Natural killer cell (primary cell): ENCODE measurements at regions not wholly inside any gene's neighbourhood (a gene's known extent, or its start where the extent isn't known, plus 50 kb on each side); places are given as distances from the start of the nearest gene placed in this dataset.

Experiments
- ATAC-seq, 3 donors: fragments of 150-1000 bp in 2 of 3; fragments of 200-7000 bp in 1 of 3; cut with Tn5 transposase; 1 replicate in 1 of 3; 2 replicates in 2 of 3; pipeline ENCODE4 v1.10.0; 2021; ENCODE audit warnings: mild to moderate bottlenecking in 2 of 3, moderate library complexity in 2 of 3
- DNase-seq, 2 donors: peaks; one replicate each; pipeline versions ENCODE4 v3.0.0 to v3.0.0-alpha.2; 2013 to 2021; ENCODE audit warnings: mixed read lengths in 1 of 2
- H3K27ac ChIP-seq: one replicate; pipeline ENCODE4 v1.5.1; 2013; ENCODE audit warnings: mild to moderate bottlenecking, low read length
- H3K27me3 ChIP-seq: one replicate; pipeline ENCODE4 v1.6.1; 2013; ENCODE audit warnings: low read length; ENCODE audit not compliant: control insufficient read depth, insufficient read depth
- H3K36me3 ChIP-seq: one replicate; pipeline ENCODE4 v1.6.1; 2013; ENCODE audit warnings: low read length; ENCODE audit not compliant: control insufficient read depth, insufficient read depth
- H3K4me1 ChIP-seq: one replicate; pipeline ENCODE4 v1.6.1; 2013; ENCODE audit warnings: low read length; ENCODE audit not compliant: control insufficient read depth, insufficient read depth
- H3K4me3 ChIP-seq: one replicate; pipeline ENCODE4 v1.5.1; 2013; ENCODE audit warnings: low read length
- H3K9me3 ChIP-seq: one replicate; pipeline ENCODE4 v1.6.1; 2013; ENCODE audit warnings: low read length; ENCODE audit not compliant: control insufficient read depth, insufficient read depth
- H3K27ac Mint-ChIP-seq, 2 donors: one replicate each; pipeline ENCODE4 v1.8.0; 2022; ENCODE audit warnings: mild to moderate bottlenecking in 2 of 2, mixed read lengths in 2 of 2, moderate library complexity in 1 of 2
- H3K27me3 Mint-ChIP-seq, 2 donors: one replicate each; pipeline ENCODE4 v1.8.0; 2022; ENCODE audit warnings: low read depth in 2 of 2, mixed read lengths in 2 of 2
- H3K36me3 Mint-ChIP-seq: one replicate; pipeline ENCODE4 v1.8.0; 2022; ENCODE audit warnings: mixed read lengths
- H3K4me1 Mint-ChIP-seq, 2 donors: one replicate each; pipeline ENCODE4 v1.8.0; 2022; ENCODE audit warnings: mixed read lengths in 2 of 2
- H3K4me3 Mint-ChIP-seq: one replicate; pipeline ENCODE4 v1.8.0; 2022; ENCODE audit warnings: mild to moderate bottlenecking, moderate library complexity, mixed read lengths
- H3K9me3 Mint-ChIP-seq, 2 donors: one replicate each; pipeline ENCODE4 v1.8.0; 2022; ENCODE audit warnings: mixed read lengths in 2 of 2
- WGBS: methylation state at CpG from one replicate; pipeline ENCODE4 v1.1.7; 2013; ENCODE audit warnings: missing lambda C conversion rate; ENCODE audit not compliant: insufficient coverage; 5-methylcytosine and 5-hydroxymethylcytosine counted together
- intact Hi-C: fragments of 100-400 bp; cut with micrococcal nuclease; formaldehyde crosslinking; loops from one replicate; pipeline ENCODE4 v1.14.2; 2022
- TF ChIP-seq, protein P1 (sequence below): fragments of 200-600 bp; IDR thresholded peaks from one replicate; pipeline ENCODE4 v1.8.0; 2022; ENCODE audit warnings: antibody characterized with exemption

GRCh38 chr1:218025454-218025853 is 259.6 kb upstream of the RRP15 start:
- 83% methylated on average over 2 of the region's 2 CpGs for WGBS
- TF ChIP-seq, protein P1, sequence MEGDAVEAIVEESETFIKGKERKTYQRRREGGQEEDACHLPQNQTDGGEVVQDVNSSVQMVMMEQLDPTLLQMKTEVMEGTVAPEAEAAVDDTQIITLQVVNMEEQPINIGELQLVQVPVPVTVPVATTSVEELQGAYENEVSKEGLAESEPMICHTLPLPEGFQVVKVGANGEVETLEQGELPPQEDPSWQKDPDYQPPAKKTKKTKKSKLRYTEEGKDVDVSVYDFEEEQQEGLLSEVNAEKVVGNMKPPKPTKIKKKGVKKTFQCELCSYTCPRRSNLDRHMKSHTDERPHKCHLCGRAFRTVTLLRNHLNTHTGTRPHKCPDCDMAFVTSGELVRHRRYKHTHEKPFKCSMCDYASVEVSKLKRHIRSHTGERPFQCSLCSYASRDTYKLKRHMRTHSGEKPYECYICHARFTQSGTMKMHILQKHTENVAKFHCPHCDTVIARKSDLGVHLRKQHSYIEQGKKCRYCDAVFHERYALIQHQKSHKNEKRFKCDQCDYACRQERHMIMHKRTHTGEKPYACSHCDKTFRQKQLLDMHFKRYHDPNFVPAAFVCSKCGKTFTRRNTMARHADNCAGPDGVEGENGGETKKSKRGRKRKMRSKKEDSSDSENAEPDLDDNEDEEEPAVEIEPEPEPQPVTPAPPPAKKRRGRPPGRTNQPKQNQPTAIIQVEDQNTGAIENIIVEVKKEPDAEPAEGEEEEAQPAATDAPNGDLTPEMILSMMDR: no peak
- intact Hi-C loops: no loop called here

GRCh38 chr1:218027152-218027551 is 257.9 kb upstream of the RRP15 start:
- 76% methylated on average over 2 of the region's 5 CpGs for WGBS
- H3K36me3 ChIP-seq: no peaks in the 10 kb centered on the region
- peaks cover 6 to 17% of the 10 kb centered on the region in 2 donors for H3K9me3 Mint-ChIP-seq
- ATAC-seq (no peak), DNase-seq (no peak)
- intact Hi-C loops: no loop called here
- no peaks in the 10 kb centered on the region for H3K4me1 Mint-ChIP-seq
- H3K27me3 ChIP-seq: no peaks in the 10 kb centered on the region
- no peak overlapping the region for H3K27ac ChIP-seq
- TF ChIP-seq, protein P1: no peak
- no peak overlapping the region for H3K27ac Mint-ChIP-seq
- H3K4me1 ChIP-seq: no peaks in the 10 kb centered on the region
- no peaks in the 10 kb centered on the region for H3K27me3 Mint-ChIP-seq
- H3K9me3 ChIP-seq: peaks cover 2% of the 10 kb centered on the region
- no peak overlapping the region for H3K4me3 ChIP-seq
- H3K4me3 Mint-ChIP-seq: no peak overlapping the region
- no peaks in the 10 kb centered on the region for H3K36me3 Mint-ChIP-seq

More at GRCh38 chr1:218025454-218025853, 259.6 kb upstream of the RRP15 start:
- H3K36me3 ChIP-seq: no peaks in the 10 kb centered on the region
- no peaks in the 10 kb centered on the region for H3K27me3 Mint-ChIP-seq
- no peak for DNase-seq
- H3K4me3 ChIP-seq: no peak overlapping the region
- no peaks in the 10 kb centered on the region for H3K36me3 Mint-ChIP-seq
- H3K27ac Mint-ChIP-seq: no peak overlapping the region
- H3K9me3 Mint-ChIP-seq: peaks cover 5 to 17% of the 10 kb centered on the region in 2 donors
- no peak overlapping the region for H3K27ac ChIP-seq
- peaks cover 2% of the 10 kb centered on the region for H3K9me3 ChIP-seq
- no peaks in the 10 kb centered on the region for H3K27me3 ChIP-seq
- no peaks in the 10 kb centered on the region for H3K4me1 Mint-ChIP-seq
- H3K4me3 Mint-ChIP-seq: no peak overlapping the region
- no peak for ATAC-seq
- H3K4me1 ChIP-seq: no peaks in the 10 kb centered on the region

GRCh38 chr1:218030846-218031245 is 254.2 kb upstream of the RRP15 start:
- H3K4me1 Mint-ChIP-seq: no peaks in the 10 kb centered on the region
- Histone ChIP-seq H3K36me3 (no peaks in the 10 kb centered on the region), H3K9me3 (peaks cover 2% of the 10 kb centered on the region), H3K27ac (no peak overlapping the region), H3K4me1 (no peaks in the 10 kb centered on the region), H3K4me3 (no peak overlapping the region), H3K27me3 (no peaks in the 10 kb centered on the region)
- no peak for DNase-seq
- ATAC-seq: no peak
- H3K36me3 Mint-ChIP-seq: no peaks in the 10 kb centered on the region
- no peak overlapping the region for H3K27ac Mint-ChIP-seq
- TF ChIP-seq, protein P1: no peak
- intact Hi-C loops: no loop called here
- no peak overlapping the region for H3K4me3 Mint-ChIP-seq
- no peaks in the 10 kb centered on the region for H3K27me3 Mint-ChIP-seq
- peaks cover 2 to 5% of the 10 kb centered on the region in 2 donors for H3K9me3 Mint-ChIP-seq

GRCh38 chr1:218031901-218032300 is 253.2 kb upstream of the RRP15 start:
- intact Hi-C loops: no loop called here
- Mint-ChIP-seq H3K36me3 (no peaks in the 10 kb centered on the region), H3K4me1 (no peaks in the 10 kb centered on the region), H3K27me3 (no peaks in the 10 kb centered on the region), H3K9me3 (peaks cover 2 to 3% of the 10 kb centered on the region in 2 donors), H3K4me3 (no peak overlapping the region), H3K27ac (no peak overlapping the region)
- Histone ChIP-seq H3K4me3 (no peak overlapping the region), H3K9me3 (peaks cover 2% of the 10 kb centered on the region), H3K4me1 (no peaks in the 10 kb centered on the region), H3K27me3 (no peaks in the 10 kb centered on the region), H3K36me3 (no peaks in the 10 kb centered on the region), H3K27ac (no peak overlapping the region)
- TF ChIP-seq, protein P1: no peak
- no peak for DNase-seq
- no peak for ATAC-seq
- 45% methylated on average over 8 of the region's 8 CpGs for WGBS
